ENCODE measurements at regions not wholly inside any gene's neighbourhood (a gene's known extent, or its start where the extent isn't known, plus 50 kb on each side); places are given as distances from the start of the nearest gene placed in this dataset.

DNA sequence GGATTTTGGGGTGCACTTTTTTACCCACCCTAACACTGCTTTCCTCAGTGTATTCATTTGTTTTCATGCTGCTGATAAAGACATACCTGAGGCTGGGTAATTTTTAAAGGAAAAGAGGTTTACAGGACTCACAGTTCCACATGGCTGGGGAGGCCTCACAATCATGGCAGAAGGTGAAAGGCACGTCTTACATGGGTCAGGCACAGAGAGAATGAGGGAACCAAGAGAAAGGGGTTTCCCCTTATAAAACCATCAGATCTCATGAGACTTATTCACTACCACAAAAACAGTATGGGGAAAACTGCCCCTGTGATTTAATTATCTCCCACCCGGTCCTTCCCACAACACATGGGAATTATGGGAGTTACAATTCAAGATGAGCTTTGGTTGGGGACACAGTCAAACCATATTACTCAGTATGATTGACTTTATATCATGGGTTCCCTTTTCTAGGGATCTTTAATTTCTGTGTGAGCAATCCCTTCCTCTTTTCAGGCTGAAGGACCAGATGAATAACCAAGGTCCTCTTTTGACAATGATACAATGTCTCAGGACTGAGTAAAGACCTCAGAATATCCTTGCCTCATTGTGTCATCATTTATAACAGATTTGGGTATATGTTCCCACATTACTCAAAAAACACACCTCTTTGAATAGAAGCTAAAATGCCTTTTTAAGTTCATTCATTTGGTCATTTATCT, 100.1 kb upstream of the TRIB2 start:
- TF ChIP-seq, protein P1, sequence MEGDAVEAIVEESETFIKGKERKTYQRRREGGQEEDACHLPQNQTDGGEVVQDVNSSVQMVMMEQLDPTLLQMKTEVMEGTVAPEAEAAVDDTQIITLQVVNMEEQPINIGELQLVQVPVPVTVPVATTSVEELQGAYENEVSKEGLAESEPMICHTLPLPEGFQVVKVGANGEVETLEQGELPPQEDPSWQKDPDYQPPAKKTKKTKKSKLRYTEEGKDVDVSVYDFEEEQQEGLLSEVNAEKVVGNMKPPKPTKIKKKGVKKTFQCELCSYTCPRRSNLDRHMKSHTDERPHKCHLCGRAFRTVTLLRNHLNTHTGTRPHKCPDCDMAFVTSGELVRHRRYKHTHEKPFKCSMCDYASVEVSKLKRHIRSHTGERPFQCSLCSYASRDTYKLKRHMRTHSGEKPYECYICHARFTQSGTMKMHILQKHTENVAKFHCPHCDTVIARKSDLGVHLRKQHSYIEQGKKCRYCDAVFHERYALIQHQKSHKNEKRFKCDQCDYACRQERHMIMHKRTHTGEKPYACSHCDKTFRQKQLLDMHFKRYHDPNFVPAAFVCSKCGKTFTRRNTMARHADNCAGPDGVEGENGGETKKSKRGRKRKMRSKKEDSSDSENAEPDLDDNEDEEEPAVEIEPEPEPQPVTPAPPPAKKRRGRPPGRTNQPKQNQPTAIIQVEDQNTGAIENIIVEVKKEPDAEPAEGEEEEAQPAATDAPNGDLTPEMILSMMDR (IDR thresholded peaks at IDR 0.05; ENCODE audit: borderline replicate concordance, extremely low read depth, low read length, poor library complexity, severe bottlenecking), result no peak
- no peak for TF ChIP-seq EZH2 (IDR thresholded peaks at IDR 0.05; ENCODE audit: borderline replicate concordance, low read depth, low read length, severe bottlenecking)
